H1 (cell line): ENCODE measurements at regions not wholly inside any gene's neighbourhood (a gene's known extent, or its start where the extent isn't known, plus 50 kb on each side); places are given as distances from the start of the nearest gene placed in this dataset.

Source experiments
- CTCF ChIA-PET: fragments of 300-600 bp; sonication (Branson Sonifier 250); formaldehyde crosslinking; loops from one replicate; lab custom pipeline; 2021; ENCODE audit not compliant: partially characterized antibody; lab: Charles Lee
- POLR2A ChIA-PET: fragments of 300-600 bp; sonication (Branson Sonifier 250); formaldehyde crosslinking; loops from one replicate; lab custom pipeline; 2021; ENCODE audit warnings: inconsistent platforms; ENCODE audit not compliant: partially characterized antibody; lab: Charles Lee
- DNase-seq, 2 experiments: peaks; one replicate each; pipeline versions ENCODE4 v3.0.0 to v3.0.0-alpha.2; 2010 to 2022; ENCODE audit warnings: low spot score in 2 of 2, low read depth in 1 of 2, mixed read lengths in 1 of 2
- FAIRE-seq: peaks from 2 replicates; lab custom pipeline; 2011; peaks lifted over from hg19 to GRCh38; lab: Jason Lieb, UNC
- H2AFZ ChIP-seq: 2 replicates; pipeline ENCODE4 v1.8.1; 2012; ENCODE audit warnings: low read length, inconsistent platforms
- H2AK5ac ChIP-seq: 2 replicates; pipeline ENCODE4 v1.6.1; 2013; ENCODE audit warnings: low read depth, low read length
- H2BK120ac ChIP-seq: replicated peaks from 2 replicates; pipeline ENCODE3; 2013; ENCODE audit warnings: low read depth, low read length, inconsistent platforms
- H2BK12ac ChIP-seq: 2 replicates; pipeline ENCODE4 v1.6.1; 2013; ENCODE audit warnings: low read depth, low read length
- H2BK15ac ChIP-seq: 2 replicates; pipeline ENCODE4 v1.6.1; 2013; ENCODE audit warnings: low read length
- H2BK20ac ChIP-seq: 2 replicates; pipeline ENCODE4 v1.6.1; 2013; ENCODE audit warnings: low read length
- H2BK5ac ChIP-seq: 2 replicates; pipeline ENCODE4 v1.6.1; 2013; ENCODE audit warnings: low read depth, low read length
- H3K14ac ChIP-seq: 2 replicates; pipeline ENCODE4 v1.6.1; 2013; ENCODE audit warnings: inconsistent platforms; ENCODE audit not compliant: insufficient read length
- H3K18ac ChIP-seq: 2 replicates; pipeline ENCODE4 v1.6.1; 2013; ENCODE audit warnings: low read length; ENCODE audit errors: extremely low read depth
- H3K23ac ChIP-seq: 2 replicates; pipeline ENCODE4 v1.6.1; 2013; ENCODE audit warnings: inconsistent platforms; ENCODE audit not compliant: insufficient read length
- H3K23me2 ChIP-seq: 2 replicates; pipeline ENCODE4 v1.6.1; 2013; ENCODE audit warnings: low read depth, low read length
- H3K27ac ChIP-seq: 2 replicates; pipeline ENCODE4 v1.6.1; 2011; ENCODE audit warnings: low read depth, low read length, inconsistent platforms
- H3K27me3 ChIP-seq, 4 experiments: replicated peaks in 1 of 4; 1 replicate in 1 of 4; 2 replicates in 3 of 4; pipeline versions ENCODE4 v1.6.1 to v1.8.1; 2011 to 2013; ENCODE audit warnings: low read length in 3 of 4, mild to moderate bottlenecking in 3 of 4, inconsistent platforms in 2 of 4, mixed read lengths in 2 of 4, moderate library complexity in 1 of 4; ENCODE audit not compliant: control insufficient read depth in 3 of 4, insufficient read depth in 3 of 4; ENCODE audit errors: extremely low read depth in 1 of 4
- H3K36me3 ChIP-seq, 4 experiments: 2 replicates each; pipeline versions ENCODE4 v1.6.1 to v1.8.1; 2011 to 2013; ENCODE audit warnings: mild to moderate bottlenecking in 4 of 4, low read length in 3 of 4, moderate library complexity in 2 of 4, control low read depth in 1 of 4, inconsistent platforms in 1 of 4; ENCODE audit not compliant: insufficient read depth in 4 of 4, control insufficient read depth in 2 of 4
- H3K4ac ChIP-seq: replicated peaks from 2 replicates; pipeline ENCODE3; 2013; ENCODE audit warnings: low read length, low read depth, mixed read lengths, inconsistent platforms; ENCODE audit not compliant: insufficient read length
- H3K4me1 ChIP-seq, 4 experiments: replicated peaks in 1 of 4; 1 replicate in 1 of 4; 2 replicates in 3 of 4; pipeline versions ENCODE4 v1.6.1 to v1.8.1; 2011 to 2013; ENCODE audit warnings: low read length in 3 of 4, inconsistent platforms in 2 of 4, mixed read lengths in 1 of 4; ENCODE audit not compliant: insufficient read depth in 4 of 4, control insufficient read depth in 3 of 4
- H3K4me2 ChIP-seq, 2 experiments: 2 replicates each; pipeline versions ENCODE4 v1.6.1 to v1.8.1; 2011 to 2013; ENCODE audit warnings: low read depth in 2 of 2, low read length in 2 of 2, control low read depth in 1 of 2, inconsistent platforms in 1 of 2, mild to moderate bottlenecking in 1 of 2; ENCODE audit not compliant: insufficient read depth in 1 of 2
- H3K4me3 ChIP-seq, 4 experiments: fragments of 200-600, 300-600 bp in 1 of 4; sonication (generic), shearing (Covaris generic), sonication (Bioruptor Twin) in 1 of 4; 2 replicates each; pipeline versions ENCODE4 v1.5.1 to v1.8.1; 2011 to 2016; ENCODE audit warnings: low read length in 4 of 4, low read depth in 3 of 4, control low read depth in 2 of 4, inconsistent platforms in 2 of 4, mild to moderate bottlenecking in 2 of 4, mixed read lengths in 1 of 4, moderate library complexity in 1 of 4; ENCODE audit not compliant: insufficient read depth in 2 of 4; ENCODE audit errors: extremely low read depth in 1 of 4
- H3K56ac ChIP-seq: replicated peaks from 2 replicates; pipeline ENCODE3; 2013; ENCODE audit warnings: low read depth, mild to moderate bottlenecking, mixed read lengths, low read length, inconsistent platforms; ENCODE audit not compliant: insufficient read length
- H3K79me1 ChIP-seq: 2 replicates; pipeline ENCODE4 v1.6.1; 2013; ENCODE audit warnings: low read depth, low read length, control low read depth
- H3K79me2 ChIP-seq, 2 experiments: 2 replicates each; pipeline versions ENCODE4 v1.6.1 to v1.8.1; 2012 to 2013; ENCODE audit warnings: low read length in 2 of 2, mild to moderate bottlenecking in 2 of 2, inconsistent platforms in 1 of 2; ENCODE audit not compliant: insufficient read depth in 2 of 2, control insufficient read depth in 1 of 2
- H3K9ac ChIP-seq, 4 experiments: replicated peaks in 1 of 4; 1 replicate in 1 of 4; 2 replicates in 3 of 4; pipeline versions ENCODE4 v1.6.1 to v1.8.1; 2011 to 2013; ENCODE audit warnings: low read depth in 3 of 4, low read length in 3 of 4, control low read depth in 2 of 4, mild to moderate bottlenecking in 2 of 4, moderate library complexity in 2 of 4, inconsistent platforms in 1 of 4; ENCODE audit errors: extremely low read depth in 1 of 4
- H3K9me3 ChIP-seq, 2 experiments: 2 replicates each; pipeline versions ENCODE4 v1.6.1 to v1.8.1; 2012 to 2013; ENCODE audit warnings: mild to moderate bottlenecking in 2 of 2, moderate library complexity in 2 of 2, control low read depth in 1 of 2, inconsistent platforms in 1 of 2, low read depth in 1 of 2, low read length in 1 of 2, mixed read lengths in 1 of 2; ENCODE audit not compliant: insufficient read depth in 2 of 2
- H4K20me1 ChIP-seq, 2 experiments: replicated peaks in 1 of 2; 2 replicates each; pipeline versions ENCODE3 to v1.8.1; 2011 to 2013; ENCODE audit warnings: inconsistent platforms in 2 of 2, low read length in 2 of 2, mild to moderate bottlenecking in 1 of 2; ENCODE audit not compliant: insufficient read depth in 2 of 2, control insufficient read depth in 1 of 2
- H4K5ac ChIP-seq: 2 replicates; pipeline ENCODE4 v1.6.1; 2013; ENCODE audit warnings: low read length, low read depth, mixed read lengths, inconsistent platforms; ENCODE audit not compliant: insufficient read length
- H4K8ac ChIP-seq: 2 replicates; pipeline ENCODE4 v1.8.0; 2013; ENCODE audit warnings: mild to moderate bottlenecking, moderate library complexity, low read length, inconsistent platforms; ENCODE audit not compliant: insufficient read depth; ENCODE audit errors: extremely low read depth
- H4K91ac ChIP-seq: replicated peaks from 2 replicates; pipeline ENCODE3; 2013; ENCODE audit warnings: low read length, mixed read lengths, inconsistent platforms; ENCODE audit not compliant: insufficient read length
- HDAC6 ChIP-seq: IDR thresholded peaks from one replicate; pipeline ENCODE4 v1.7.1; 2012; ENCODE audit warnings: low read depth, mild to moderate bottlenecking, inconsistent platforms, low read length, moderate library complexity
- KDM1A ChIP-seq: fragments of 200-600, 300-600 bp; sonication (generic); IDR thresholded peaks from 2 replicates; pipeline ENCODE4 v1.7.1; 2016; ENCODE audit warnings: mild to moderate bottlenecking, low read length, borderline replicate concordance

DNA sequence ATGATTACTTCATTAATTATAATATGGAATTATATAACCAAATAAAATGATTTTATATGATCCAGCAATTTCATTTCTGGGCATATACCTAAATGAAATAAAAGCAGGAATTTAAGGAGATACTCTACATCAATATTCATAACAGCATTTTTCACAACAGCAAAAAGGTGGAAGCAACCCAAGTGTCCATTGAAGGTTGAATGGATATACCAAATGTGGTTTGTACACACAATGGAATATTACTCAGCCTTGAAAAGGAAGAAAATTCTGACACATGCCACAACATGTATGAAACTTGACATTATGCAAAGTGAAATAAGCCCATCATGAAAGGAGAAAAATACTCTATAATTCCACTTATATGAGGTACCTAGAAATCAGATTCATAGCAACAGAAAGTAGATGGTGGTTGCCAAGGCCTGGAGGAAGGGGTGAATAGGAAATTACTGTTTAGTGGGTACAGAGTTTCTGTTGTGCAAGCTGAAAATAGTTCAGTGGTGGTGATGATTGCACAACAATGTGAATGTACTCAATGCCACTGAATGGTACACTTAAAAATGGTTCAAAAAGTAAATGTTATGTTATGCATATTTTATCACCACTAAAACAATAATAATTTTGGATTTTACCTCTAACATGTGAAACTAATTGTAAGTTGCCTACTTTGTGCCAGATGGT lies 471.5 kb downstream of the SPRY1 start:
- Histone ChIP-seq H3K4me1 (peaks cover 0 to 5% (median 0%) of the 10 kb centered on the region in 4 experiments; a peak in 1 of 7 replicates), H3K9ac (no peak overlapping the region), H2BK12ac (no peak overlapping the region), H4K8ac (no peak overlapping the region), H3K4me3 (no peak overlapping the region), H4K20me1 (no peaks in the 10 kb centered on the region), H4K91ac (no peak overlapping the region), H3K23me2 (no peaks in the 10 kb centered on the region), H3K79me2 (no peaks in the 10 kb centered on the region), H2BK120ac (no peak overlapping the region), H2BK20ac (no peak overlapping the region), H3K36me3 (no peaks in the 10 kb centered on the region), H2AK5ac (no peak overlapping the region), H3K14ac (no peak overlapping the region), H3K27me3 (no peaks in the 10 kb centered on the region), H3K18ac (no peak overlapping the region), H2BK15ac (no peak overlapping the region), H4K5ac (no peak overlapping the region), H3K79me1 (no peaks in the 10 kb centered on the region), H3K4ac (no peak overlapping the region), H2AFZ (no peak overlapping the region), H3K56ac (no peak overlapping the region), H3K27ac (no peak overlapping the region), H3K4me2 (no peak overlapping the region), H3K23ac (no peak overlapping the region), H3K9me3 (no peaks in the 10 kb centered on the region), H2BK5ac (no peak overlapping the region)
- FAIRE-seq (no peak), DNase-seq (no peak)
- TF ChIP-seq HDAC6 (no peak), KDM1A (0 out of 2 replicates have a peak, but pooled peaks have one; percentile 17)
- POLR2A ChIA-PET, result no interaction called here
- CTCF ChIA-PET, result no interaction called here
